Gastroesophageal sphincter (tissue), 4 donors: ENCODE measurements at regions not wholly inside any gene's neighbourhood (a gene's known extent, or its start where the extent isn't known, plus 50 kb on each side); places are given as distances from the start of the nearest gene placed in this dataset.

Experiments used
- ATAC-seq: fragments of 150-250 bp; one replicate; pipeline ENCODE4 v1.9.1; 2016; ENCODE audit warnings: mild to moderate bottlenecking, moderate library complexity
- H3K27ac ChIP-seq, 4 donors: fragments of 200-600 bp; sonication (generic) in 3 of 4; 1 replicate in 3 of 4; 2 replicates in 1 of 4; pipeline ENCODE4 v1.5.1; 2016 to 2019
- H3K27me3 ChIP-seq: fragments of 200-600 bp; sonication (generic); one replicate; pipeline ENCODE4 v1.5.1; 2019
- H3K36me3 ChIP-seq, 2 donors: fragments of 200-600 bp; sonication (generic); one replicate each; pipeline ENCODE4 v1.5.1; 2019; ENCODE audit warnings: control low read depth in 1 of 2
- H3K4me1 ChIP-seq, 3 donors: fragments of 200-600 bp; sonication (generic); 1 replicate in 2 of 3; 2 replicates in 1 of 3; pipeline ENCODE4 v1.5.1; 2016 to 2019; ENCODE audit warnings: control low read depth in 2 of 3
- H3K4me3 ChIP-seq, 2 donors: fragments of 200-600 bp; sonication (generic); one replicate each; pipeline ENCODE4 v1.5.1; 2019; ENCODE audit warnings: mild to moderate bottlenecking in 1 of 2, moderate library complexity in 1 of 2
- H3K9me3 ChIP-seq, 3 donors: fragments of 200-600 bp; sonication (generic); one replicate each; pipeline ENCODE4 v1.5.1; 2017 to 2019; ENCODE audit warnings: control low read depth in 2 of 3
- EP300 ChIP-seq: sonication (generic); formaldehyde crosslinking; IDR thresholded peaks from one replicate; pipeline ENCODE4 v1.6.1; 2017; ENCODE audit warnings: antibody characterized with exemption, mild to moderate bottlenecking
- POLR2A ChIP-seq, 2 donors: fragments of 450-650 bp; IDR thresholded peaks; one replicate each; pipeline ENCODE4 v1.6.1; 2017; ENCODE audit warnings: antibody characterized with exemption in 2 of 2, mild to moderate bottlenecking in 2 of 2, moderate library complexity in 1 of 2
- POLR2AphosphoS5 ChIP-seq: sonication (generic); formaldehyde crosslinking; IDR thresholded peaks from one replicate; pipeline ENCODE4 v1.6.1; 2017; ENCODE audit warnings: antibody characterized with exemption
- WGBS, 2 donors: methylation state at CpG; one replicate each; pipeline ENCODE4 v1.1.5; 2018; ENCODE audit warnings: low coverage in 1 of 2; 5-methylcytosine and 5-hydroxymethylcytosine counted together
- TF ChIP-seq, protein P1 (sequence below), 4 experiments: fragments of 200-600 bp in 2 of 4; fragments of 450-650 bp in 2 of 4; sonication (generic) in 1 of 4; IDR thresholded peaks; one replicate each; pipeline ENCODE4 v1.5.1; 2017 to 2019; ENCODE audit warnings: antibody characterized with exemption in 4 of 4, mild to moderate bottlenecking in 2 of 4, moderate library complexity in 2 of 4

DNA sequence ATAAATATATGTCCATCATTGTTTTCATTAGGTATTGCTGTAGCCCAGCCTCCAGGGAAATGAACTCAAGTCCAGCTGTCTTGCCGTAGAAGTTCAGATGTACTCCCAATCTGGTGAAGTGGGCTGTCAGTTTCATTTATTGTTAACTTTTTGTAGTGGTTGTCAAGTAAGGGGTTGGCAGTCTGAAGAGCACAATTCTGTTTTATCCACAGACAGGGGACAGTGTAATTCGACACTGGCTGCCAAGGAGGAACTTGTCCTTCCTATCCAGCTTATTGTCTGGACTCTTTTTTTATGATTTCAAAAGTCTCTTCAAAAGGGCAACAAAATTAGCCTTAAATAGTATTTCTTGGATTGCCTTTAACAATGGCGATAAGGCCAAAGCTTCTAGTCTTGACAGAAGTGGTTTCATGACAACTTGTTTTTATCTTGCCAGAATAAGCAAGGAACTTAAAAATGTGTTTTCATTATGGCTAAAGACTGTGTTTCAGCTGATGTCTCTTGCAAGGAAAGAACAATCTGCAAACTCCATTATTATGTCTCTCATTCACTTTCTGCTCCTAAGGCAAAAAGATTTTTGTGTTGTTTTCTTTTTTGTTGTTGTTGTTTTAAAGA lies 73.9 kb upstream of the TANC2 start:
- TF ChIP-seq, protein P1, sequence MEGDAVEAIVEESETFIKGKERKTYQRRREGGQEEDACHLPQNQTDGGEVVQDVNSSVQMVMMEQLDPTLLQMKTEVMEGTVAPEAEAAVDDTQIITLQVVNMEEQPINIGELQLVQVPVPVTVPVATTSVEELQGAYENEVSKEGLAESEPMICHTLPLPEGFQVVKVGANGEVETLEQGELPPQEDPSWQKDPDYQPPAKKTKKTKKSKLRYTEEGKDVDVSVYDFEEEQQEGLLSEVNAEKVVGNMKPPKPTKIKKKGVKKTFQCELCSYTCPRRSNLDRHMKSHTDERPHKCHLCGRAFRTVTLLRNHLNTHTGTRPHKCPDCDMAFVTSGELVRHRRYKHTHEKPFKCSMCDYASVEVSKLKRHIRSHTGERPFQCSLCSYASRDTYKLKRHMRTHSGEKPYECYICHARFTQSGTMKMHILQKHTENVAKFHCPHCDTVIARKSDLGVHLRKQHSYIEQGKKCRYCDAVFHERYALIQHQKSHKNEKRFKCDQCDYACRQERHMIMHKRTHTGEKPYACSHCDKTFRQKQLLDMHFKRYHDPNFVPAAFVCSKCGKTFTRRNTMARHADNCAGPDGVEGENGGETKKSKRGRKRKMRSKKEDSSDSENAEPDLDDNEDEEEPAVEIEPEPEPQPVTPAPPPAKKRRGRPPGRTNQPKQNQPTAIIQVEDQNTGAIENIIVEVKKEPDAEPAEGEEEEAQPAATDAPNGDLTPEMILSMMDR (IDR thresholded peaks at IDR 0.05) = peak in 1 of 4 experiments; percentile 10
- no peak for TF ChIP-seq POLR2A (IDR thresholded peaks at IDR 0.05)
- no peak for TF ChIP-seq POLR2AphosphoS5
- TF ChIP-seq EP300 = no peak
- peaks cover 2 to 16% (median 7%) of the 10 kb centered on the region in 3 donors for H3K4me1 ChIP-seq
- H3K27ac ChIP-seq = no peak overlapping the region
- no peaks in the 10 kb centered on the region for H3K36me3 ChIP-seq
- 60 to 64% methylated on average over 3 of the region's 3 CpGs for WGBS, 2 donors
- no peaks in the 10 kb centered on the region for H3K27me3 ChIP-seq
- no peak for ATAC-seq
- no peak overlapping the region for H3K4me3 ChIP-seq
- no peaks in the 10 kb centered on the region for H3K9me3 ChIP-seq

- no peak overlapping the region for H3K27ac ChIP-seq
- no peaks in the 10 kb centered on the region for H3K9me3 ChIP-seq
- H3K36me3 ChIP-seq = no peaks in the 10 kb centered on the region
- 87 to 95% methylated on average over 3 of the region's 3 CpGs for WGBS, 2 donors
- no peak overlapping the region for H3K4me3 ChIP-seq
- H3K27me3 ChIP-seq = no peaks in the 10 kb centered on the region
- TF ChIP-seq EP300 (no peak), POLR2AphosphoS5 (no peak), POLR2A (IDR thresholded peaks at IDR 0.05) (no peak)
- TF ChIP-seq, protein P1 (IDR thresholded peaks at IDR 0.05) = no peak
- no peak for ATAC-seq
- peaks cover 2 to 16% (median 7%) of the 10 kb centered on the region in 3 donors for H3K4me1 ChIP-seq
Measured at GRCh38 chr17:62891659-62892058, 74.4 kb upstream of the TANC2 start.

GRCh38 chr17:62888765-62889164 lies 77.3 kb upstream of the TANC2 start:
- no peak for ATAC-seq
- H3K9me3 ChIP-seq = no peaks in the 10 kb centered on the region
- WGBS, 2 donors = 45 to 54% methylated on average over 1 of the region's 1 CpG
- no peaks in the 10 kb centered on the region for H3K36me3 ChIP-seq
- peaks cover 2 to 16% (median 7%) of the 10 kb centered on the region in 3 donors for H3K4me1 ChIP-seq
- no peak overlapping the region for H3K27ac ChIP-seq
- H3K4me3 ChIP-seq = no peak overlapping the region
- H3K27me3 ChIP-seq = no peaks in the 10 kb centered on the region
- TF ChIP-seq POLR2A (IDR thresholded peaks at IDR 0.05) (no peak), POLR2AphosphoS5 (no peak), EP300 (no peak)
- TF ChIP-seq, protein P1 (IDR thresholded peaks at IDR 0.05) = no peak

DNA sequence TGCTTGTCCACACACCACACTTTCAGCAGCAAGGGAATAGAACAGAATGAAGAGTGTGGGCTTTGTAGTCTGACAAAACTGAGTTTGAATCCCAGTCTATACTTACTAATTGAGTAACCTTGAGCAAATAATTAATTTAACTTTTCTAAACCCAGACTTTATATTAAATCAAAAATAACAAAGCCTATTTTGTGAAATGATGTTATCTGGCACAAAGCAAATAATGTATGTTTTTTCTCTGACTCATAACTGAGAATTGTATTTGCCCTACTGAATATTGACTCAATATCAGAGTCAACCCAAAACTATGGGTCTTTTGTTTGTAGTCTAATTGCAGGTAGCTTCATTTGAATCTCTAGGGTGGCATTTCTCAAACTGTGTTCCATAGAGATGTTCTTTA lies 77.9 kb upstream of the TANC2 start:
- Histone ChIP-seq H3K4me1 (peaks cover 2 to 15% (median 7%) of the 10 kb centered on the region in 3 donors), H3K27ac (no peak overlapping the region), H3K9me3 (no peaks in the 10 kb centered on the region), H3K27me3 (no peaks in the 10 kb centered on the region), H3K36me3 (no peaks in the 10 kb centered on the region), H3K4me3 (no peak overlapping the region)
- TF ChIP-seq POLR2A (IDR thresholded peaks at IDR 0.05) = no peak
- ATAC-seq = no peak

GRCh38 chr17:62887437-62887836 lies 78.6 kb upstream of the TANC2 start:
- WGBS, 2 donors = 74 to 80% methylated on average over 3 of the region's 3 CpGs
- ATAC-seq = no peak
- peaks cover 0 to 8% (median 3%) of the 10 kb centered on the region in 3 donors for H3K4me1 ChIP-seq
- H3K27ac ChIP-seq = no peak overlapping the region
- no peak overlapping the region for H3K4me3 ChIP-seq
- TF ChIP-seq, protein P1 (IDR thresholded peaks at IDR 0.05) = no peak
- no peaks in the 10 kb centered on the region for H3K9me3 ChIP-seq
- no peaks in the 10 kb centered on the region for H3K27me3 ChIP-seq
- no peaks in the 10 kb centered on the region for H3K36me3 ChIP-seq
